Fibroblast of the aortic adventitia (primary cell): ENCODE measurements at regions not wholly inside any gene's neighbourhood (a gene's known extent, or its start where the extent isn't known, plus 50 kb on each side); places are given as distances from the start of the nearest gene placed in this dataset.

Source experiments
- DNase-seq: peaks from one replicate; pipeline ENCODE4 v3.0.0-alpha.2; 2010; ENCODE audit warnings: low read depth
- H3K4me3 ChIP-seq: 2 replicates; pipeline ENCODE4 v1.5.1; 2011; ENCODE audit warnings: low read depth, mild to moderate bottlenecking, control low read depth, low read length, moderate library complexity
- TF ChIP-seq, protein P1 (sequence below): IDR thresholded peaks from 2 replicates; pipeline ENCODE4 v1.5.1; 2011; ENCODE audit warnings: mild to moderate bottlenecking, low read length, control low read depth, inconsistent platforms; ENCODE audit not compliant: insufficient read depth

DNA sequence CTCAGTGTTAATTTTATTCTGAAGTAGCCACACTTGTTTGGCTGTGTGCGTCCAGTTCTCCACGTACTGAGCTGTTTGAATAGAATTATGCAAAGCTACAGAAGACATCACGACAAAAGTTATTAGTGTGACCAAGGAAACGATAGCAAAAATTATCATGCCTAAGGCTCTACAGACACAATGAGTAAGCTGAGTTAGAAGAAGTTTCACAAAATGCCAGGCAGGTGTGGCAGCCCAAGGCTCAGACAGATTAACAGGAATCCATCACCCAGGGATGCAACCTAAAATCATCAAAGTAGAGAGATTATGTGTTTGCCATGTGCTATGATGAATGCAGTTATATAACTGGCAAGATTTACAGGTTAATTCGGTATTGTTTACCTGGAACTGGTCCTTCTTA is 73.1 kb upstream of the INCENP start:
- no peak overlapping the region for H3K4me3 ChIP-seq
- TF ChIP-seq, protein P1, sequence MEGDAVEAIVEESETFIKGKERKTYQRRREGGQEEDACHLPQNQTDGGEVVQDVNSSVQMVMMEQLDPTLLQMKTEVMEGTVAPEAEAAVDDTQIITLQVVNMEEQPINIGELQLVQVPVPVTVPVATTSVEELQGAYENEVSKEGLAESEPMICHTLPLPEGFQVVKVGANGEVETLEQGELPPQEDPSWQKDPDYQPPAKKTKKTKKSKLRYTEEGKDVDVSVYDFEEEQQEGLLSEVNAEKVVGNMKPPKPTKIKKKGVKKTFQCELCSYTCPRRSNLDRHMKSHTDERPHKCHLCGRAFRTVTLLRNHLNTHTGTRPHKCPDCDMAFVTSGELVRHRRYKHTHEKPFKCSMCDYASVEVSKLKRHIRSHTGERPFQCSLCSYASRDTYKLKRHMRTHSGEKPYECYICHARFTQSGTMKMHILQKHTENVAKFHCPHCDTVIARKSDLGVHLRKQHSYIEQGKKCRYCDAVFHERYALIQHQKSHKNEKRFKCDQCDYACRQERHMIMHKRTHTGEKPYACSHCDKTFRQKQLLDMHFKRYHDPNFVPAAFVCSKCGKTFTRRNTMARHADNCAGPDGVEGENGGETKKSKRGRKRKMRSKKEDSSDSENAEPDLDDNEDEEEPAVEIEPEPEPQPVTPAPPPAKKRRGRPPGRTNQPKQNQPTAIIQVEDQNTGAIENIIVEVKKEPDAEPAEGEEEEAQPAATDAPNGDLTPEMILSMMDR: no peak
- DNase-seq: no peak

- TF ChIP-seq, protein P1: no peak
- no peak overlapping the region for H3K4me3 ChIP-seq
- peak; percentile 28 for DNase-seq
Observed at GRCh38 chr11:62048100-62048499, 75.7 kb upstream of the INCENP start.

DNA sequence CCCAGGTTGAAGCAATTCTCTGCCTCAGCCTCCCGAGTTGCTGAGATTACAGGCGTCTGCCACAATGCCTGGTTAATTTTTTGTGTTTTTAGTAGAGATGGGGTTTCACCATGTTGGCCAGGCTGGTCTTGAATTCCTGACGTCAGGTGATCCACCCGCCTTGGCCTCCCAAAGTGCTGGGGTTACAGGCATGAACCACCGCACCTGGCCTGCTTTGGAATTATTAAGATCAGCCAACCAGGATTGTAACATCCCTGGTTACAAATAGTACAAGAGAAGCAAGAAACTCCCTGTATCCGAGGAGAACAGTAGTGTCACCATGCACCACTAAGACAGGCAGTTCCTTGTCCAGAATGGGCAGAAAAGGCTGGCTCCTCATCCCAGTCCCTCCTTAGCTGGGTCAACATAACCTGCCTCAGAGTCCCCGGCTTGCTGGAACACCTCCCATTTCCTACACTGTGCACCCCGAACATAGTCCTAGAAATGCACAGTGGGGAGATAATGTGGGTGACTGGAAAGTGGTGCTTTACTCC is 77.2 kb upstream of the INCENP start:
- TF ChIP-seq, protein P1: no peak
- no peak for DNase-seq

DNA sequence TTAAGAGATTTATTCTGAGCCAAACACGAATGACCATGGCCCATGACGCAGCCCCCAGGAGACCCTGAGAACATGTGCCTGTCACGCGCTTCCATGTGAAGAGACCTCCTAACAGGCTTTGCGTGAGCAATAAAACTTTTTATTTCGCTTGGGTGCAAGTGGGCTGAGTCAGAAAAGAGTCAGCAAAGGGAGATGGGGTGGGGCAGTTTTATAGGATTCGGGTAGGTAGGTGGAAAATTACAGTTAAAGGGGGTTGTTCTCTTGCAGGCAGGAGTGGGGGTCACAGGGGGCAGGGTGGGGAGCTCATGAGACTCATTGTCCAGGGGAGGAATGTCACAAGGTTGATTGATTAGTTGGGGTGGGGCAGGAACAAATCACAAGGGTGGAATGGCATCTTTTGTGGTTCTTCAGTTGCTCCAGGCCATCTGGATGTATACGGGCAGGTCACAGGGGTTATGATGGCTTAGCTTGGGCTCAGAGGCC is 77.2 kb upstream of the FTH1 start:
- H3K4me3 ChIP-seq: no peak overlapping the region
- TF ChIP-seq, protein P1: no peak
- DNase-seq: no peak

More for the DNA sequence above, 77.2 kb upstream of the INCENP start:
- no peak overlapping the region for H3K4me3 ChIP-seq

DNA sequence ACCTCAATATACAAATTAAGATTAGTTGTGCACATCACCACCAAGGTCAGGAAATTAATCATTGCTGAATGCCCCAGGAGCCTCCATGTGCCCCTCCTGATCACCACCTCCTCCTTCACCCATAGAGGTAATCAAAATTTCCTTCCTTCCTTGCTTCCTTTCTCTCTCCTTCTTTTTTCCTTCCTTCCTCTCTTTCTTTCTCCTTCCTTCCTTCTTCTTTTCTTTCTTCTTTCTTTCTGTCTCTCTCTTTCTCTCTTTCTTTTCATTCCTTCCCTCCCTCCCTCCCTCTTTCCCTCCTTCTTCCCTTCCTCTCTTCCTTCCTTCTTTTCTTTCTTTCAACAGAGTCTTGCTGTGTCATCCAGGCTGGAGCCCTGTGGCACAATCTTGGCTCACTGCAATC is 67.9 kb upstream of the FTH1 start:
- DNase-seq: no peak
- H3K4me3 ChIP-seq: no peak overlapping the region
- TF ChIP-seq, protein P1: no peak

GRCh38 chr11:62034036-62034338 is 66.6 kb upstream of the FTH1 start:
- no peak for DNase-seq
- H3K4me3 ChIP-seq: no peak overlapping the region
- TF ChIP-seq, protein P1: no peak

DNA sequence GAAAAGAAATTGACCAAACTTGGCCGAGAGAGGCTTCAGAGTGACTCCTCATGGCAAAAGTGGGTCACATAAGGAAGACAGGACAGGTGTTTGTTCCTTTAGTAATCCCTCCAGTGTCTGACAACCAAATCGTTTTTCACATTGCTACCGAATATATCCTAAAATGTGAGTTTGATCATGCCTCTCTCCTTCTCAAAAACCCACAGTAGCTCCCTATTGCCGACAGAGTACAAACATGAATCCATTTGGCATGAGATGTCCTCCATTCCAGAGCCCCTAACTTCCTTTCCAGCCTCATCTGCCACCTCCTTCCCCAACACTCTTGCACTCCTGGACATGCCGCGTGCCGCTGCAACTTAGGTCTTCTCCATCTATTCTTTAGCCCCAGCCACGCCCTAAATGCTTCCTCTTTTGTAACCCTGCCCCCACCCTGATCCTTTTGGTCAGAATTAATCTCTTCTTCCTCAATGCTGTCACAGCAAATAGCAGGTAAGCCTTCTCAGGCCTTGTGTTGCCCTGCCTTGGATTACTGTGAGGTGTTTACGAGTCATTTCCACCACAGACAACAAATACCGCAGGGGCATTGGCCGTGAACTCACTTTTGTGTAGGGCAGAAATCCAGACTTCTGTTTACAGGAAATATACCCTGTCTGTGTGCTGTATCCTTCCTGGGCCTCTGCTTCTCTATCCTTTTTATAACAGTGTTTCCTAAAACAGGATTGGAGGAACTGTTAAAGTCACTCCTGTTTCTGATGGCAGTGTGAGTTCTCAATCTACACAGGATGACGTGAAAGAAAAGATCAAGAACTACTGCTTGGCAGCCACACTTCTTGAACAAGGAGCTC is 66.0 kb upstream of the FTH1 start:
- no peak overlapping the region for H3K4me3 ChIP-seq
- TF ChIP-seq, protein P1: no peak
- DNase-seq: no peak
